GM18517 (cell line): ENCODE measurements at regions not wholly inside any gene's neighbourhood (a gene's known extent, or its start where the extent isn't known, plus 50 kb on each side); places are given as distances from the start of the nearest gene placed in this dataset.

ENCODE experiments used
- ATAC-seq: cut with Tn5 transposase; IDR thresholded peaks from one replicate; pipeline ENCODE4 v1.9.1; 2021; ENCODE audit warnings: mild to moderate bottlenecking, moderate library complexity; ENCODE audit not compliant: unreplicated experiment

DNA sequence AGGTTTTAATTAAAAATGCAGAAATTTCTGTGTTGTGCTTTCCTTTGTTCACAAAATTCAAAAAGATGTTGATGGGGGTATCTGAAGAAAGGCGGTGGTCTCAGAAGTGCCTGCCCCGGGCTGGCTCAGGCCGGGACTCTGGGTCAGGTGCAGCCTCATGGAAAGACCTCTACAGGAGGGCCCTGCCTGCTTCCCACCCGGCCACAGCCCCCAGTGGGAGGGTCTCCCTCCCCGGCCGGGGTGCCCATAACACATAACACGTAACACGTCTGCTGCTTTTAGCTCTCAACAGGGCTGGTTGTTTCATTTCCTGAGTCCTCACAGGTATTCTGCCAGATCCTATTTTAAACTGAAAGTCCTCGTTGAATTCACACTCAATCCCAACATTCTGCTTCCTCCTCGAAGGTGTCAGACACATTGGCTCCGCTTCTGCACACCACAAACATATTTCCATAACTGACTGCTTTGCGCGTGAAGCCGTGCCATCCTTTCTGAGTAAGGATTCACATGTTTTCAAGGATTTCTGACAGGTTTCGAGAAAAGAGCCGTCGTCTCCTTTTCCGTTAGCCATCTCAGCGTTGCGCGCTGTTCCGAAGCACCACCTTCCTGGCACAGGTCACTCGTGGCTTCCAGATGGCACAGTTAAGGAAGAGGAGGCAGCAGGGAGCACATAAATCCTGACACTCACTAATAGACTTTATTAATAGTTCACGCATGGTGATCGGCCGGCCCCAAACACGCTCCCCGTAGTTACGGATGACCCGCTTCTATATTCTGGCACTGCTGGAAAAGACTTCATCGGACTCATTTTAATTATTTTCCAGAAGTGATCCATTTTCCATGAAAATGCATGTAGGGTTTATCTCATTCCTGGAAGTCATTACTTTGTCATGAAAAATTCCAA lies 569.3 kb downstream of the BRD1 start:
- ATAC-seq: no peak

DNA sequence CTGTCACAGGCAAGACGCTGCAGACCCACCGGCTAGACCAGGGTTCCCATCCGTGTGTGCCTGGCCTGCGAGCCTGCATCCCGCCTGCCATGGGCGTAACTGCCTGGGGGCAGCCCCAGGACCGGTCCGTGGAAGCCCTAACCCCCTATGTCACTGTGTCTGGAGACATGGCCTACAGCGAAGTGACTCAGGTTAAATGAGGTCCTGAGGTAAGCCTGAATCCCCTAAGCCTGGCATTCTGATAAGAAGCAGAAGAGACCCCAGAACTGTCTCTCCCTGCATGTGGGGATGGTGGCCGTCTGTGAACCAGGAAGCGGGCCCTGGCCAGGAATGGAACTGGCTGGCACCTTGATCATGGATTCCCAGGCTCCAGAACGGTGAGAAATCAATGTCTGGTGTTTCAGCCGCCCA lies 570.1 kb downstream of the BRD1 start:
- no peak for ATAC-seq

DNA sequence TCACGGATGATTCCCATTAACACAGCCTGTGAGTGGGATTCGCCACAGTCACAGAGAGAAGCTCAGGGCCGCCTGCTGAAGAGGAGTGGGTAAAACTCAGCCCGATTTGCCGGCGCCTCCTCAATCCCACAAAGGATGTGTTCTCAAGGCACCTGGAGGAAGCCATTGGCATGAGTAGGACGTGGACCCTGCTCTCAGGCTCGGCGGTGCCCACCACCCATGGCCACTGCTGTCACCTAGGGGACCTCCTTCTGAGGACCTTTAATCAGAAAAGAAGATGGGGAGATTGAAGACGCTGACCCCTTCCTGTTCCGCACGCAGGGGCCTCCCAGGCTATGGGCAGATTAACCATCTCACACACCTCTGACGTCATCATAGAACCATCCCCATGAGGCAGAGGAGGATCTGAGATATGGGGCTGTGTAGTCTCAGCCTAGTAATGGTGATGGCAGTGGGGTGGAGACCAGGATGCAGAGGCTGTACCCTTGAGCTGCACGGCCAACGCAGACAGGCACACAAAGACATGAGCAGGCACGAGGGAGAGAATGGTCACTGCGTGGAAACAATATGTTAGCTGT lies 571.8 kb downstream of the BRD1 start:
- ATAC-seq: no peak

DNA sequence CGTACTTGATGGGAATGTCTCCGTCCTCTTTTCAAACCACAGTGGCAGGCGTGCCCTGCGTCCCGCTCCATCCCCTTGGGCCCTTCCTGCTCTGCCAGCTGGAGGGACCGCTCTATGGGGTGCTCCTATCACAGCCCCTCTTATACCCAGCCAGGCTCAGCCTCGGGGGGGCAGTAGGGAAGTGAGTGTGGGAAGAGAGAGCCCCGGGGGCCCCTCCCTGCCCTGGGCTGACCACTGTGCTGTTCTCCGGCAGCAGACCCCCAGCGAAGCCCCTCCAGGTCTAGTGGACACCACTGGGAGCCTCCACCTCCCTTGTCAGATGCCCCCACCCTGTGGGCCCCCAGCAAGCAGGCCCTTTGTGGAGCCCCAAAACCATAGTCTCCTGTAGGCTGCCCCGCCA lies 572.5 kb downstream of the BRD1 start:
- no peak for ATAC-seq

DNA sequence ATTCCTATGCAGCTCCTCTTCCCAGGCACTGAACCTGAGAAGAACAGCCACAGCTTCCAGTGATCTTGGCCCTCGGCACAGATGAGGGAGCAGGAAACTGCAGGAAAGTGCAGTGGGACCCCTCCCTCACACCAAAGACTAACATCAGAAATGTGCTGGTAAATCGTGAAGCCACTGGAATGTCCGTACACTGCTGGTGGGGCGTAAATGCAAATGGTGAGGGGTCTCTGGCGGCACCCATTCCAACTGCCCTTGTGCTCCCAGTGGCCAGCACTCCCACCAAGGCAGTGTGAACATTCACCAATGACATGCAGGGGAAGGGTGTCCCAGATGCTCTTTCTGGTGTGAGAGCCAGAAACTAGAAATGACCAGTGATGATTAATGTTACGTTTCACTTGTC lies 574.0 kb downstream of the BRD1 start:
- no peak for ATAC-seq

GRCh38 chr22:49251371-49251770 lies 576.3 kb downstream of the BRD1 start:
- ATAC-seq: no peak

- no peak for ATAC-seq
Observed at GRCh38 chr22:49247194-49247924, 580.3 kb downstream of the BRD1 start.

DNA sequence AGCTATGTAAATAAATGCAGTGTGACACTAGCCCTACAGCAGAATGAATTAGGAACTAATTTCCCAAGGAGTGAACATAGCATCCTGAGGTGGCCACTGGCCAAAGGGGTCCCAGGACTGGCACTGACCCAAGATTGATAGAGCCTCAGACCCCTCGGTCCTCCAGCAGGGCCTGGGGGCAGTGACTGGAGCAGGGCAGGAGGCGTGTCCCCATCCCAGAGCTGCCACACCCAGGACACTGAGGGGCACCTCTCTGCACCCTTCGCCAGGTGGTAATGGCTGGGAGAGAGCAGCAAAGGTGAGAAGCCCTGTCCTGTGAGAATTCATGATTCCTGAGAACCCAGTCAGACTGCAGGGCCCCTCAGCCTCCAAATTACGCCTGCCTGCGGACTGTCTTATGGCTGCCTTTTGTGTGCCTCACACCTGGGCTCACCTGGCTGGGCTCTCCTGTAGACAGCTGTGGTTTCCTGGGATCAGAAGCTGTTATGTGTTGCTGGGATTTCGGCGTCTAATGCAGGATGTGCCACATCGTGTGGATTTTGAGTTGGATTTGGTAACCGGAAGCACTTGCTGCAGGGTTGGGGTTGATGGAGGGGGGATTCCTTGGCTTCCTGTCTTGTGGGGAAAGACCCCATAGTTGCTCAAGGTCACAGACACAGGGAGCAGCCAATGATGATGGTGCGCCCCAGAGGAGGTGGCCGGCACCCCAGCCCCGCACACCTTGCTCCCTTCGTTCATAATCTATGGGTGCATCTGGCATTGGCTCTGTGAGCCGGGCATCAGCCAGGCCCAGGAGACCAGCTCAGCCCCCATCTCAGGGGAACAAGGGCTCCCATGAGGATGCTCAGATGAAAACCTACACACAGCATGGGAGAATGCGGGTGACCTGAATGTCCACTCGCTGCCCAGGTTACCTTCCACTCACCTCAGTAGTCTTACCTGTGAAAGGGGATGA lies 582.9 kb downstream of the BRD1 start:
- ATAC-seq: no peak

DNA sequence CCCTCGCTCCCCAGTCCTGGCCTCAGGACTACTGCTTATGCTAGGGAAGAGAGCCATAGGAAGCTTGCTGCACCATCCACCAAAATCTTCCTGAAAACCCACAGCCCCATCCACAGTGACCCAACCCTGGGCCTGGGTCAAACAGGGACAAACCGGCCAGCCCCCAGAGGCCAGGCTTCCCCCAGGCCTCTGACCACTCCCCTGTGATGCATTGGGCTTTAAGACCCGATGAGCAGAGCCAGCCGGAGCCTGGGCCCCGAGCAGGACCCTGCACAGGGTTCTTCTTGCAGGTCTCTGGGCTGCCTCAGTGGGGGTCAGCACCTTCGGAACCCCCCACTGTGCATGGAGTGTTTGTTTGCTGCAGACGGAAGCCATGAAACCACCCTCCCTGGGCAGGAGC lies 583.7 kb downstream of the BRD1 start:
- no peak for ATAC-seq

- ATAC-seq: no peak
Observed at GRCh38 chr22:49243335-49243734, 584.3 kb downstream of the BRD1 start.

- no peak for ATAC-seq
Observed at GRCh38 chr22:49242480-49242879, 585.2 kb downstream of the BRD1 start.

- no peak for ATAC-seq
Observed at GRCh38 chr22:49241174-49241851, 586.4 kb downstream of the BRD1 start.

- no peak for ATAC-seq
Observed at GRCh38 chr22:49240472-49240871, 587.2 kb downstream of the BRD1 start.

- no peak for ATAC-seq
Observed at GRCh38 chr22:49240016-49240380, 587.7 kb downstream of the BRD1 start.

GRCh38 chr22:49239264-49240015 lies 588.2 kb downstream of the BRD1 start:
- ATAC-seq: no peak

GRCh38 chr22:49238181-49239141 lies 589.2 kb downstream of the BRD1 start:
- ATAC-seq: no peak

GRCh38 chr22:49237703-49238102 lies 590.0 kb downstream of the BRD1 start:
- no peak for ATAC-seq

DNA sequence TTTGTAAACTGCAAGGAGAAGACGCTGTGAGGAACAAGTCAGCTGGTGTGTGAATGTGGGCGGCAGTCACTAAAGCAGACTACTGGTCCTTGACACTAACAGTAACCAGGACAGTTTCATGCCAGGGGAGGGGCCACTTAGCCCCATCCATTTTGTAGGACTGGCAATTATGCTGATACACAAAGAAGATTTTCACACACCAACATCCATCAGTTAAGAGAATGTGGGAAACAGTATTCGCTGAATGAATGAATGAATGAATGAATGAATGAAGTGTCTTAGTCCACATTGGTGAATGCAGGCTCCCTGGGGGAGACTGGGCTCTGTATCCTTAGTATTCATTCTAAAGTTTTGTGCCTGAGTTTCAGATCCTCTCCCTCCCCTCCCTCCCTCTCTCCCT lies 590.4 kb downstream of the BRD1 start:
- no peak for ATAC-seq
